CD4-positive, alpha-beta memory T cell (primary cell): ENCODE measurements at regions not wholly inside any gene's neighbourhood (a gene's known extent, or its start where the extent isn't known, plus 50 kb on each side); places are given as distances from the start of the nearest gene placed in this dataset.

ENCODE experiments used
- CTCF ChIA-PET: fragments of 350-600 bp; sonication (Branson Sonifier 250); formaldehyde crosslinking; loops from one replicate; lab custom pipeline; 2021; ENCODE audit warnings: inconsistent platforms; ENCODE audit not compliant: partially characterized antibody; lab: Charles Lee
- POLR2A ChIA-PET: fragments of 350-600 bp; sonication (Branson Sonifier 250); formaldehyde crosslinking; loops from one replicate; lab custom pipeline; 2021; ENCODE audit not compliant: partially characterized antibody; lab: Charles Lee
- DNase-seq, 5 donors: peaks; one replicate each; pipeline versions ENCODE4 v3.0.0 to v3.0.0-alpha.2; 2020 to 2022; ENCODE audit warnings: mixed read lengths in 1 of 5
- H3K27ac ChIP-seq: one replicate; pipeline ENCODE4 v1.7.0; 2013; ENCODE audit warnings: low read depth, low read length
- H3K27me3 ChIP-seq: 2 replicates; pipeline ENCODE4 v1.7.0; 2013; ENCODE audit warnings: mild to moderate bottlenecking, low read length, moderate library complexity; ENCODE audit not compliant: insufficient read depth
- H3K36me3 ChIP-seq: 2 replicates; pipeline ENCODE4 v1.7.0; 2013; ENCODE audit warnings: mild to moderate bottlenecking, low read length, moderate library complexity; ENCODE audit not compliant: insufficient read depth
- H3K4me1 ChIP-seq: 2 replicates; pipeline ENCODE4 v1.7.0; 2013; ENCODE audit warnings: mild to moderate bottlenecking, low read length, moderate library complexity; ENCODE audit not compliant: insufficient read depth
- H3K4me3 ChIP-seq, 2 donors: one replicate each; pipeline ENCODE4 v1.7.0; 2013; ENCODE audit warnings: low read length in 2 of 2, mild to moderate bottlenecking in 1 of 2
- H3K9me3 ChIP-seq, 2 donors: one replicate each; pipeline ENCODE4 v1.7.0; 2013; ENCODE audit warnings: low read length in 2 of 2, control low read depth in 1 of 2; ENCODE audit not compliant: control insufficient read depth in 1 of 2
- H3K27ac Mint-ChIP-seq, 7 donors: one replicate each; pipeline ENCODE4 v1.8.0; 2020 to 2021; ENCODE audit warnings: mixed read lengths in 7 of 7, mild to moderate bottlenecking in 6 of 7, inconsistent platforms in 3 of 7, moderate library complexity in 3 of 7
- H3K27me3 Mint-ChIP-seq, 2 donors: one replicate each; pipeline ENCODE4 v1.8.0; 2020 to 2021; ENCODE audit warnings: mixed read lengths in 2 of 2
- H3K36me3 Mint-ChIP-seq, 2 donors: one replicate each; pipeline ENCODE4 v1.8.0; 2020 to 2021; ENCODE audit warnings: mixed read lengths in 2 of 2, inconsistent platforms in 1 of 2, mild to moderate bottlenecking in 1 of 2
- H3K4me1 Mint-ChIP-seq, 4 donors: one replicate each; pipeline ENCODE4 v1.8.0; 2020 to 2021; ENCODE audit warnings: mixed read lengths in 4 of 4, mild to moderate bottlenecking in 1 of 4
- H3K4me3 Mint-ChIP-seq, 8 donors: one replicate each; pipeline ENCODE4 v1.8.0; 2020 to 2021; ENCODE audit warnings: mixed read lengths in 8 of 8, mild to moderate bottlenecking in 7 of 8, moderate library complexity in 6 of 8, inconsistent platforms in 3 of 8
- H3K9me3 Mint-ChIP-seq, 8 donors: one replicate each; pipeline ENCODE4 v1.8.0; 2020 to 2021; ENCODE audit warnings: mixed read lengths in 8 of 8, mild to moderate bottlenecking in 5 of 8, inconsistent platforms in 3 of 8, moderate library complexity in 1 of 8
- intact Hi-C: fragments of 100-400 bp; cut with micrococcal nuclease; formaldehyde crosslinking; loops from one replicate; pipeline ENCODE4 v1.15.1; 2023

GRCh38 chr2:221228214-221228769, 343.8 kb downstream of the EPHA4 start:
- H3K4me3 ChIP-seq: no peak overlapping the region

GRCh38 chr2:221229099-221229498, 343.0 kb downstream of the EPHA4 start:
- peaks cover 0 to 3% of the 10 kb centered on the region in 2 donors for H3K27me3 Mint-ChIP-seq
- ChIA-PET POLR2A (no interaction called here), CTCF (no interaction called here)
- no peak for DNase-seq
- H3K9me3 Mint-ChIP-seq: no peaks in the 10 kb centered on the region
- no peaks in the 10 kb centered on the region for H3K36me3 ChIP-seq
- no peak overlapping the region for H3K4me3 ChIP-seq
- H3K4me1 ChIP-seq: no peaks in the 10 kb centered on the region
- H3K27me3 ChIP-seq: no peaks in the 10 kb centered on the region
- intact Hi-C loops: no loop called here
- H3K9me3 ChIP-seq: no peaks in the 10 kb centered on the region
- no peak overlapping the region for H3K4me3 Mint-ChIP-seq
- H3K36me3 Mint-ChIP-seq: no peaks in the 10 kb centered on the region
- no peak overlapping the region for H3K27ac Mint-ChIP-seq
- no peaks in the 10 kb centered on the region for H3K4me1 Mint-ChIP-seq
- H3K27ac ChIP-seq: no peak overlapping the region

More at GRCh38 chr2:221228214-221228769, 343.8 kb downstream of the EPHA4 start:
- Histone ChIP-seq H3K9me3 (no peaks in the 10 kb centered on the region), H3K36me3 (no peaks in the 10 kb centered on the region), H3K4me1 (no peaks in the 10 kb centered on the region), H3K27me3 (no peaks in the 10 kb centered on the region), H3K27ac (no peak overlapping the region)
- intact Hi-C loops: no loop called here
- POLR2A ChIA-PET: no interaction called here
- H3K4me3 Mint-ChIP-seq: no peak overlapping the region
- H3K9me3 Mint-ChIP-seq: no peaks in the 10 kb centered on the region
- H3K4me1 Mint-ChIP-seq: no peaks in the 10 kb centered on the region
- DNase-seq: no peak
- H3K27ac Mint-ChIP-seq: no peak overlapping the region
- no peaks in the 10 kb centered on the region for H3K36me3 Mint-ChIP-seq
- CTCF ChIA-PET: no interaction called here
- H3K27me3 Mint-ChIP-seq: peaks cover 0 to 3% of the 10 kb centered on the region in 2 donors

- Mint-ChIP-seq H3K4me1 (no peaks in the 10 kb centered on the region), H3K27me3 (peaks cover 0 to 3% of the 10 kb centered on the region in 2 donors), H3K36me3 (no peaks in the 10 kb centered on the region), H3K27ac (no peak overlapping the region), H3K9me3 (no peaks in the 10 kb centered on the region), H3K4me3 (no peak overlapping the region)
- intact Hi-C loops: no loop called here
- H3K27me3 ChIP-seq: no peaks in the 10 kb centered on the region
- DNase-seq: no peak
- ChIA-PET POLR2A (no interaction called here), CTCF (no interaction called here)
- H3K36me3 ChIP-seq: no peaks in the 10 kb centered on the region
- H3K9me3 ChIP-seq: no peaks in the 10 kb centered on the region
- no peaks in the 10 kb centered on the region for H3K4me1 ChIP-seq
- no peak overlapping the region for H3K27ac ChIP-seq
- no peak overlapping the region for H3K4me3 ChIP-seq
Observed at GRCh38 chr2:221231511-221231910, 340.6 kb downstream of the EPHA4 start.

- Mint-ChIP-seq H3K4me1 (no peaks in the 10 kb centered on the region), H3K9me3 (no peaks in the 10 kb centered on the region), H3K27me3 (peaks cover 0 to 2% of the 10 kb centered on the region in 2 donors), H3K27ac (peak overlapping the region in 1 of 7 donors; percentile 12), H3K36me3 (no peaks in the 10 kb centered on the region), H3K4me3 (no peak overlapping the region)
- intact Hi-C loops: no loop called here
- no peak overlapping the region for H3K4me3 ChIP-seq
- ChIA-PET POLR2A (no interaction called here), CTCF (no interaction called here)
- no peak overlapping the region for H3K27ac ChIP-seq
- no peak for DNase-seq
- no peaks in the 10 kb centered on the region for H3K36me3 ChIP-seq
- no peaks in the 10 kb centered on the region for H3K4me1 ChIP-seq
- no peaks in the 10 kb centered on the region for H3K9me3 ChIP-seq
- no peaks in the 10 kb centered on the region for H3K27me3 ChIP-seq
Observed at GRCh38 chr2:221235941-221236340, 336.2 kb downstream of the EPHA4 start.

- no peaks in the 10 kb centered on the region for H3K9me3 ChIP-seq
- Mint-ChIP-seq H3K9me3 (peaks cover 0 to 1% (median 0%) of the 10 kb centered on the region in 8 donors), H3K36me3 (no peaks in the 10 kb centered on the region), H3K27me3 (peaks cover 3 to 4% of the 10 kb centered on the region in 2 donors), H3K4me1 (no peaks in the 10 kb centered on the region), H3K27ac (no peak overlapping the region), H3K4me3 (no peak overlapping the region)
- no peaks in the 10 kb centered on the region for H3K27me3 ChIP-seq
- no peak for DNase-seq
- no peaks in the 10 kb centered on the region for H3K36me3 ChIP-seq
- intact Hi-C loops: no loop called here
- CTCF ChIA-PET: interaction anchor here (1.7 kb wide), 1 partner anchor 11 kb away, joined by 5 read pairs; no protein-coding TSS in a partner anchor
- POLR2A ChIA-PET: no interaction called here
- H3K4me3 ChIP-seq: no peak overlapping the region
- no peak overlapping the region for H3K27ac ChIP-seq
- H3K4me1 ChIP-seq: no peaks in the 10 kb centered on the region
Observed at GRCh38 chr2:221241072-221241471, 331.0 kb downstream of the EPHA4 start.

GRCh38 chr2:221243771-221244170, 328.3 kb downstream of the EPHA4 start:
- Mint-ChIP-seq H3K4me1 (no peaks in the 10 kb centered on the region), H3K4me3 (no peak overlapping the region), H3K9me3 (peaks cover 0 to 10% (median 2%) of the 10 kb centered on the region in 8 donors), H3K27ac (no peak overlapping the region), H3K36me3 (no peaks in the 10 kb centered on the region), H3K27me3 (peaks cover 4 to 5% of the 10 kb centered on the region in 2 donors)
- no peaks in the 10 kb centered on the region for H3K4me1 ChIP-seq
- no peaks in the 10 kb centered on the region for H3K27me3 ChIP-seq
- intact Hi-C loops: no loop called here
- no peaks in the 10 kb centered on the region for H3K36me3 ChIP-seq
- H3K27ac ChIP-seq: no peak overlapping the region
- ChIA-PET POLR2A (no interaction called here), CTCF (no interaction called here)
- DNase-seq: no peak
- no peak overlapping the region for H3K4me3 ChIP-seq
- no peaks in the 10 kb centered on the region for H3K9me3 ChIP-seq

GRCh38 chr2:221245045-221245444, 327.1 kb downstream of the EPHA4 start:
- ChIA-PET CTCF (no interaction called here), POLR2A (no interaction called here)
- Histone ChIP-seq H3K4me1 (no peaks in the 10 kb centered on the region), H3K36me3 (no peaks in the 10 kb centered on the region), H3K27ac (no peak overlapping the region), H3K9me3 (no peaks in the 10 kb centered on the region), H3K4me3 (no peak overlapping the region), H3K27me3 (no peaks in the 10 kb centered on the region)
- Mint-ChIP-seq H3K27ac (no peak overlapping the region), H3K9me3 (peaks cover 0 to 20% (median 3%) of the 10 kb centered on the region in 8 donors), H3K4me1 (no peaks in the 10 kb centered on the region), H3K36me3 (no peaks in the 10 kb centered on the region), H3K27me3 (peaks cover 4 to 7% of the 10 kb centered on the region in 2 donors), H3K4me3 (no peak overlapping the region)
- intact Hi-C loops: no loop called here
- DNase-seq: no peak
